ENCODE measurements at regions not wholly inside any gene's neighbourhood (a gene's known extent, or its start where the extent isn't known, plus 50 kb on each side); places are given as distances from the start of the nearest gene placed in this dataset.

DNA sequence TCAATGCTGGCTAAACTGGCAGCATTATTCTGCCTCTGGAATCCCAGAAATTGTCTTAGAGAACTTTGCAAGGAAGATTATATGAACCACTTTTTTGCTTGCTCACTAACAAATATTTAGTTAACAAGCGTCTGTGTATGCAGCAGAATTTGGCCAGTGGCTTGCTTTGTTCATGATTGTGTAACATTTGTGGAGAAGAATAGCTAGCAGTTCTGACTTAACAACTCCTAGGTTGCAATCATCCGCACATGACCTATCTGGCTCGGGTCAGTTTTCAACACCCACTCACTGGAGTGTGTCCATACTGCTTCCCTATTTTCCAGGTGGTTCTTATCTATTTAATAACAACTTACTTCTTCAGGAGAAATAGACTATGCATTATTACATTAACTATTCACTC, 98.5 kb downstream of the SNX18 start:
- H3K9me3 ChIP-seq (replicated peaks in 1 of 2; ENCODE audit: control insufficient read depth in 1 of 2, insufficient read depth in 1 of 2, low read length in 2 of 2) = peaks cover 0 to 9% of the 10 kb centered on the region in 2 donors
- Mint-ChIP-seq H3K27me3 (ENCODE audit: low read depth in 3 of 3) (no peaks in the 10 kb centered on the region), H3K4me3 (no peak overlapping the region), H3K27ac (peak overlapping the region; percentile 70 to 88 (median 86)), H3K36me3 (peaks cover 6 to 12% of the 10 kb centered on the region in 2 donors), H3K4me1 (peaks cover 82% of the 10 kb centered on the region), H3K9me3 (peaks cover 7 to 12% (median 10%) of the 10 kb centered on the region in 7 donors)
- H3K9ac ChIP-seq (ENCODE audit: insufficient read depth, low read length, poor library complexity, severe bottlenecking) = no peak overlapping the region
- H3K36me3 ChIP-seq (replicated peaks in 1 of 2; ENCODE audit: control insufficient read depth in 1 of 2, insufficient read depth in 2 of 2, low read length in 2 of 2) = no peaks in the 10 kb centered on the region
- H4K20me1 ChIP-seq (ENCODE audit: insufficient read depth, low read length) = no peaks in the 10 kb centered on the region
- H3K4me2 ChIP-seq (replicated peaks; ENCODE audit: extremely low read depth, low read length, poor library complexity, severe bottlenecking) = peak overlapping the region; percentile 32
- TF ChIP-seq, protein P1, sequence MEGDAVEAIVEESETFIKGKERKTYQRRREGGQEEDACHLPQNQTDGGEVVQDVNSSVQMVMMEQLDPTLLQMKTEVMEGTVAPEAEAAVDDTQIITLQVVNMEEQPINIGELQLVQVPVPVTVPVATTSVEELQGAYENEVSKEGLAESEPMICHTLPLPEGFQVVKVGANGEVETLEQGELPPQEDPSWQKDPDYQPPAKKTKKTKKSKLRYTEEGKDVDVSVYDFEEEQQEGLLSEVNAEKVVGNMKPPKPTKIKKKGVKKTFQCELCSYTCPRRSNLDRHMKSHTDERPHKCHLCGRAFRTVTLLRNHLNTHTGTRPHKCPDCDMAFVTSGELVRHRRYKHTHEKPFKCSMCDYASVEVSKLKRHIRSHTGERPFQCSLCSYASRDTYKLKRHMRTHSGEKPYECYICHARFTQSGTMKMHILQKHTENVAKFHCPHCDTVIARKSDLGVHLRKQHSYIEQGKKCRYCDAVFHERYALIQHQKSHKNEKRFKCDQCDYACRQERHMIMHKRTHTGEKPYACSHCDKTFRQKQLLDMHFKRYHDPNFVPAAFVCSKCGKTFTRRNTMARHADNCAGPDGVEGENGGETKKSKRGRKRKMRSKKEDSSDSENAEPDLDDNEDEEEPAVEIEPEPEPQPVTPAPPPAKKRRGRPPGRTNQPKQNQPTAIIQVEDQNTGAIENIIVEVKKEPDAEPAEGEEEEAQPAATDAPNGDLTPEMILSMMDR (IDR thresholded peaks at IDR 0.05) = no peak
- H3K4me3 ChIP-seq (replicated peaks in 1 of 3; ENCODE audit: low read depth in 2 of 3, low read length in 3 of 3) = peak overlapping the region in 1 of 3 experiments; percentile 34
- H3K79me2 ChIP-seq (ENCODE audit: insufficient read depth, low read length) = no peaks in the 10 kb centered on the region
- H3K4me1 ChIP-seq (ENCODE audit: control insufficient read depth in 1 of 2, insufficient read depth in 2 of 2, low read length in 2 of 2) = peaks cover 68 to 73% of the 10 kb centered on the region in 2 donors
- H2AFZ ChIP-seq (ENCODE audit: insufficient read depth, low read depth, low read length, poor library complexity, severe bottlenecking) = no peak overlapping the region
- peak; percentile 61 to 79 (median 74) for DNase-seq
- no peaks in the 10 kb centered on the region for H3K27me3 ChIP-seq (ENCODE audit: control insufficient read depth in 2 of 2, insufficient read depth in 2 of 2, low read length in 2 of 2)
- intact Hi-C loops (cut with micrococcal nuclease) = loop anchor here (5.0 to 10.0 kb wide), 2 partner anchors 91 to 94 kb away; no protein-coding TSS in a partner anchor
- peak overlapping the region in 1 of 2 donors; percentile 77 for H3K27ac ChIP-seq (ENCODE audit: low read depth in 1 of 2, low read length in 2 of 2)
- WGBS (ENCODE audit: insufficient coverage) = no CpG with 5 or more reads among the region's 3 CpGs

DNA sequence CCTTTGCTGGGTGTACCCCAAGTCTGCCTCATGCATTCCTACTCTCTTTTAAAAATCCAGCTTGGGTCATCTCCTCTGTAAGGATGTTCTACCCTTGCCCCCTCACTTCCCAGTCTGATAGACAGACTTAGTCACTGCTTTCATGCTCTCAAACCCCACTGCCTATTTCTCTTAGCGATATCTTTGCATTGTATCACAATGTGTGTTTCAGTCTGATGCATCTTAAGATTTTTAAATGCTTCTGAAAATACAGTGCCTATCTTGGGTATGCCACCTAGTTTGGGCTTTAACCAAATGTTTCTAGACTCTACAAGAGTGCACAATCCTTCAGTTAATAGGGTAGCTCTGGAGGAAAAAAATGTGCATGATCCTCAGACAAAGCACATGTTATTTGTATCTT, 97.8 kb downstream of the SNX18 start:
- H3K9me3 ChIP-seq (replicated peaks in 1 of 2; ENCODE audit: control insufficient read depth in 1 of 2, insufficient read depth in 1 of 2, low read length in 2 of 2) = peaks cover 0 to 9% of the 10 kb centered on the region in 2 donors
- intact Hi-C loops (cut with micrococcal nuclease) = loop anchor here (5.0 to 10.0 kb wide), 2 partner anchors 91 to 93 kb away; no protein-coding TSS in a partner anchor
- no peak overlapping the region for H3K9ac ChIP-seq (ENCODE audit: insufficient read depth, low read length, poor library complexity, severe bottlenecking)
- H3K27me3 ChIP-seq (ENCODE audit: control insufficient read depth in 2 of 2, insufficient read depth in 2 of 2, low read length in 2 of 2) = no peaks in the 10 kb centered on the region
- H4K20me1 ChIP-seq (ENCODE audit: insufficient read depth, low read length) = no peaks in the 10 kb centered on the region
- Mint-ChIP-seq H3K4me1 (peaks cover 82% of the 10 kb centered on the region), H3K27ac (peak overlapping the region; percentile 70 to 88 (median 81)), H3K36me3 (peaks cover 6 to 12% of the 10 kb centered on the region in 2 donors), H3K27me3 (ENCODE audit: low read depth in 3 of 3) (no peaks in the 10 kb centered on the region), H3K4me3 (peak overlapping the region in 1 of 2 donors; percentile 6), H3K9me3 (peaks cover 7 to 12% (median 10%) of the 10 kb centered on the region in 7 donors)
- H3K27ac ChIP-seq (ENCODE audit: low read depth in 1 of 2, low read length in 2 of 2) = peak overlapping the region in 1 of 2 donors; percentile 77
- peak overlapping the region in 1 of 3 experiments; percentile 34 for H3K4me3 ChIP-seq (replicated peaks in 1 of 3; ENCODE audit: low read depth in 2 of 3, low read length in 3 of 3)
- no peak overlapping the region for H3K4me2 ChIP-seq (replicated peaks; ENCODE audit: extremely low read depth, low read length, poor library complexity, severe bottlenecking)
- peaks cover 68 to 73% of the 10 kb centered on the region in 2 donors for H3K4me1 ChIP-seq (ENCODE audit: control insufficient read depth in 1 of 2, insufficient read depth in 2 of 2, low read length in 2 of 2)
- TF ChIP-seq, protein P1 (IDR thresholded peaks at IDR 0.05) = no peak
- no peak overlapping the region for H2AFZ ChIP-seq (ENCODE audit: insufficient read depth, low read depth, low read length, poor library complexity, severe bottlenecking)
- H3K79me2 ChIP-seq (ENCODE audit: insufficient read depth, low read length) = no peaks in the 10 kb centered on the region
- no peak for DNase-seq
- no CpG with 5 or more reads among the region's 1 CpG for WGBS (ENCODE audit: insufficient coverage)
- no peaks in the 10 kb centered on the region for H3K36me3 ChIP-seq (replicated peaks in 1 of 2; ENCODE audit: control insufficient read depth in 1 of 2, insufficient read depth in 2 of 2, low read length in 2 of 2)
